ACHN (cell line): ENCODE measurements at regions not wholly inside any gene's neighbourhood (a gene's known extent, or its start where the extent isn't known, plus 50 kb on each side); places are given as distances from the start of the nearest gene placed in this dataset.
"Not testable (repeated sequence)": the region's sequence is repeated elsewhere in the genome, so short reads cannot be mapped to it uniquely, and the experiment has no call there.

Experiments used
- DNase-seq: peaks from one replicate; pipeline ENCODE4 v3.0.0-alpha.2; 2015
- in situ Hi-C: cut with HindIII; loops from 2 replicates; pipeline ENCODE4 v1.10.0; 2017; ENCODE audit warnings: low sequenced_read_pairs, low pct_ligation_motif_present, low pct_unique_long_range_greater_than_20kb

GRCh38 chr18:35817604-35818352 is 154.7 kb upstream of the RMP24 start:
- no peak for DNase-seq
- in situ Hi-C loops: no loop called here

GRCh38 chr18:35818353-35818667 is 154.2 kb upstream of the RMP24 start:
- DNase-seq: no peak
- in situ Hi-C loops: no loop called here

- in situ Hi-C loops: no loop called here
- no peak for DNase-seq
These were observed 150.1 kb upstream of the RMP24 start for GRCh38 chr18:35822413-35822812.

GRCh38 chr18:35826477-35826876 is 146.0 kb upstream of the RMP24 start:
- DNase-seq: no peak

GRCh38 chr18:35827275-35827902 is 145.1 kb upstream of the RMP24 start:
- in situ Hi-C loops: no loop called here
- DNase-seq: no peak

More at GRCh38 chr18:35826477-35826876, 146.0 kb upstream of the RMP24 start:
- in situ Hi-C loops: no loop called here

- DNase-seq: no peak
- in situ Hi-C loops: no loop called here
These were observed 144.6 kb upstream of the RMP24 start for GRCh38 chr18:35827903-35828275.

GRCh38 chr18:35828591-35828990 is 143.9 kb upstream of the RMP24 start:
- in situ Hi-C loops: no loop called here
- no peak for DNase-seq

- in situ Hi-C loops: no loop called here
- DNase-seq: no peak
These were observed 137.1 kb upstream of the RMP24 start for GRCh38 chr18:35835366-35835765.

GRCh38 chr18:35835833-35836232 is 136.6 kb upstream of the RMP24 start:
- no peak for DNase-seq
- in situ Hi-C loops: no loop called here

GRCh38 chr18:35836932-35837331 is 135.5 kb upstream of the RMP24 start:
- in situ Hi-C loops: no loop called here
- no peak for DNase-seq

- in situ Hi-C loops: no loop called here
- DNase-seq: no peak
These were observed 134.5 kb upstream of the RMP24 start for GRCh38 chr18:35837922-35838496.

- no peak for DNase-seq
- in situ Hi-C loops: no loop called here
These were observed 131.2 kb upstream of the RMP24 start for GRCh38 chr18:35841283-35841682.

GRCh38 chr18:35842536-35842935 is 129.9 kb upstream of the RMP24 start:
- DNase-seq: no peak
- in situ Hi-C loops: no loop called here

- in situ Hi-C loops, DNase-seq: not testable (repeated sequence)
These were observed 124.2 kb upstream of the RMP24 start for GRCh38 chr18:35848321-35848720.

- in situ Hi-C loops, DNase-seq: not testable (repeated sequence)
These were observed 123.2 kb upstream of the RMP24 start for GRCh38 chr18:35849241-35849640.

GRCh38 chr18:35851286-35851970 is 121.1 kb upstream of the RMP24 start:
- no peak for DNase-seq
- in situ Hi-C loops: no loop called here

GRCh38 chr18:35852786-35853185 is 119.7 kb upstream of the RMP24 start:
- in situ Hi-C loops: no loop called here
- DNase-seq: no peak

- in situ Hi-C loops: no loop called here
- no peak for DNase-seq
These were observed 118.4 kb upstream of the RMP24 start for GRCh38 chr18:35854095-35854494.

- no peak for DNase-seq
- in situ Hi-C loops: no loop called here
These were observed 116.3 kb upstream of the RMP24 start for GRCh38 chr18:35856178-35856577.
